SK-N-MC (cell line): ENCODE measurements at regions not wholly inside any gene's neighbourhood (a gene's known extent, or its start where the extent isn't known, plus 50 kb on each side); places are given as distances from the start of the nearest gene placed in this dataset.

Source experiments
- EZH2 ChIP-seq: fragments of 200-600 bp; sonication (generic); IDR thresholded peaks from one replicate; pipeline ENCODE4 v1.6.1; 2017; ENCODE audit warnings: antibody characterized with exemption
- FOXP2 ChIP-seq: optimal IDR thresholded peaks from 2 replicates; pipeline ENCODE3; 2011; ENCODE audit warnings: mild to moderate bottlenecking, moderate library complexity; ENCODE audit not compliant: insufficient read depth; ENCODE audit errors: extremely low read length, control extremely low read depth
- POLR2AphosphoS5 ChIP-seq: IDR thresholded peaks from 2 replicates; pipeline ENCODE4 v1.6.1; 2012; ENCODE audit warnings: mild to moderate bottlenecking, low read depth, low read length, borderline replicate concordance

GRCh38 chr2:196515608-196516007 lies 123.9 kb upstream of the CCDC150 start:
- TF ChIP-seq POLR2AphosphoS5 = no peak
- TF ChIP-seq EZH2 = no peak
- TF ChIP-seq FOXP2 = no peak
